Stimulated activated effector memory CD8-positive, alpha-beta T cell treated with anti-CD3 and anti-CD28 coated beads, Interleukin-12 subunit alpha, Interleukin-12 subunit beta, amount 100 ng/mL, for 72 hours (primary cell): ENCODE measurements at regions not wholly inside any gene's neighbourhood (a gene's known extent, or its start where the extent isn't known, plus 50 kb on each side); places are given as distances from the start of the nearest gene placed in this dataset.

ENCODE experiments used
- ATAC-seq: fragments of 150-1000 bp; cut with Tn5 transposase; 2 replicates; pipeline ENCODE4 v1.10.0; 2021
- DNase-seq, 2 donors: peaks; one replicate each; pipeline ENCODE4 v3.0.0; 2021 to 2022; ENCODE audit warnings: low spot score in 2 of 2
- H3K27ac Mint-ChIP-seq: one replicate; pipeline ENCODE4 v1.8.0; 2022; ENCODE audit warnings: mild to moderate bottlenecking, mixed read lengths
- H3K36me3 Mint-ChIP-seq: one replicate; pipeline ENCODE4 v1.8.0; 2022; ENCODE audit warnings: mild to moderate bottlenecking, mixed read lengths
- H3K4me1 Mint-ChIP-seq: one replicate; pipeline ENCODE4 v1.8.0; 2022; ENCODE audit warnings: mixed read lengths
- H3K4me3 Mint-ChIP-seq: one replicate; pipeline ENCODE4 v1.8.0; 2022; ENCODE audit warnings: mild to moderate bottlenecking, mixed read lengths
- H3K9me3 Mint-ChIP-seq: one replicate; pipeline ENCODE4 v1.8.0; 2022; ENCODE audit warnings: mixed read lengths

DNA sequence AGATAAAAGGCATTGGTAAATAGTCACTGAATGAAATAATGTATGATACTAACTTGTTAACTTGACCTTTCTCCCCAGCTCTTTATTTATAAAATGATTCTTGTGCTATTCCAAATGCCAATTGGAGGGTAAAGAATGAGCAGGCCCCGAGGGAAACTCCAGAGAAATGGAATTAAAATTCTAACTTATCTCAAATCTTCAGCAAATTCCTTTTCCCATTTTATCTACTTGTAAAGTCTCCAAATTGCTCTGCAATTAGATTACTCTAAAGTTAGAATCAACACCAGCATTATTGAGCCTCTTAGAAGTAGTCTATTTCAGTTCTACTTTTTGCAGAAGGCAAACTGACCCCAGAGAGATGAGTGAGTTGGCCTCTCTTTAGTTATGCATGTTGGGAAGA, 165.9 kb upstream of the PREP start:
- ATAC-seq (no peak), DNase-seq (no peak)
- no peaks in the 10 kb centered on the region for H3K36me3 Mint-ChIP-seq
- H3K9me3 Mint-ChIP-seq = no peaks in the 10 kb centered on the region
- no peak overlapping the region for H3K27ac Mint-ChIP-seq
- peaks cover 23% of the 10 kb centered on the region for H3K4me1 Mint-ChIP-seq
- H3K4me3 Mint-ChIP-seq = no peak overlapping the region

DNA sequence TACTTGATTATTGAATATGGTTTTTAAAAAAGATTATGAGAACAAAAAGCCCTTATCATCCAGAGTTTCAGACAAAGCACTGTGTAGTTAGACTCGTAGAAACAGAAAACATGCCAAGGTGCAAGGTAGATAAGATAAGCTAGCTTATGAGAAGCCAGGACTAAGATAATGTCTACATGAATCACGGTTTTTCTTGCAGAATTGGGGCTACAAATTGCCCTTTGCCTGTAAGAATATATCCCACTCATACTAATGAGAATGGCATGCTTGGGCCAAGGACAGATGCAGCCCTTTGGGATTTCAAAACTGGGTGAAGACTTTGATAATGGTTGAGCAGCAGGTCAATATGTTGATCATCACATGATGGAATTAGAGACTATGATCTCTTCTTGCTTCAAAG, 165.3 kb upstream of the PREP start:
- Mint-ChIP-seq H3K36me3 (no peaks in the 10 kb centered on the region), H3K4me3 (no peak overlapping the region), H3K27ac (no peak overlapping the region), H3K9me3 (no peaks in the 10 kb centered on the region), H3K4me1 (peaks cover 23% of the 10 kb centered on the region)
- no peak for DNase-seq
- no peak for ATAC-seq

DNA sequence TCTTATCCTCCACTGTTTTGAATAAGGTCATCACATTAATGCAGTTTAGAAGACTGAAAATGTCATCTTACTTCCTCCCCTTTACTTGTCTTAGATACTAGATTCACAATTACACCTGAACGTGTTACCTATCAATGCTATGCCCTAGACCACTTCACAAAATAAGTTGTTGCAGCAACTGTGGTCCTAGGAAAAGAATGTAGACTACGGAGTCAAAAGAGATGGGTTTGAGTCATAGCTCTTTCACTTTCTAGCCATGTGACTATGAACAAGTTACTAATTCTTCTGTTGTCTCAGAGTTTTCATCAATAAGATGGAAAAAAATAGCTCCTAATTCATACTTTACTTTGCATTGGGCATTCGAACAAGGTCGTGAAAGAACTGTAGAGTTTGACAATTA, 164.3 kb upstream of the PREP start:
- H3K9me3 Mint-ChIP-seq = peaks cover 3% of the 10 kb centered on the region
- H3K4me1 Mint-ChIP-seq = peaks cover 23% of the 10 kb centered on the region
- no peaks in the 10 kb centered on the region for H3K36me3 Mint-ChIP-seq
- peak; percentile 47 for ATAC-seq
- H3K4me3 Mint-ChIP-seq = no peak overlapping the region
- DNase-seq = no peak
- H3K27ac Mint-ChIP-seq = no peak overlapping the region

- H3K4me1 Mint-ChIP-seq = peaks cover 28% of the 10 kb centered on the region
- DNase-seq (no peak), ATAC-seq (no peak)
- H3K9me3 Mint-ChIP-seq = peaks cover 6% of the 10 kb centered on the region
- no peak overlapping the region for H3K27ac Mint-ChIP-seq
- no peaks in the 10 kb centered on the region for H3K36me3 Mint-ChIP-seq
- H3K4me3 Mint-ChIP-seq = no peak overlapping the region
Measured at GRCh38 chr6:105566503-105566902, 163.6 kb upstream of the PREP start.

- ATAC-seq (no peak), DNase-seq (no peak)
- H3K4me3 Mint-ChIP-seq = no peak overlapping the region
- H3K27ac Mint-ChIP-seq = no peak overlapping the region
- H3K9me3 Mint-ChIP-seq = peaks cover 7% of the 10 kb centered on the region
- no peaks in the 10 kb centered on the region for H3K36me3 Mint-ChIP-seq
- H3K4me1 Mint-ChIP-seq = peaks cover 28% of the 10 kb centered on the region
Measured at GRCh38 chr6:105564121-105564902, 161.4 kb upstream of the PREP start.

DNA sequence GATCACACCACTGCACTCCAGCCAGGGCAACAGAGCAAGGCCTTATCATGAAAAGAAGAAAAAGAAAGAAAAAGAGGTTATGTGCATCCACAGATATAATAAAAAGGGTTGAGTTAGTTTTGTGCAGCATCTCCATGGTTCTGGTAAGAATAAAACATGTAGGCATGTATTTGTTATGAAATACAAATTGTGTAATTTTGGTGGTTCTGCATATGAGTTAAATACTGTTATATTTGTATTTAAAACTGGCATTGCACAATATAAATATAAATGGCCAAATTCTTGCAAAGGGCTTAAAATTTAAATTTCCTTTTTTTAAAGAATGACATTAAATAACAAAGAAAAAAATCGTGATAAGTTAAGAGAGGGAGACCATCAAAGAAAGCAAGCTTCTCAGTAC, 159.1 kb upstream of the PREP start:
- Mint-ChIP-seq H3K9me3 (peaks cover 7% of the 10 kb centered on the region), H3K36me3 (no peaks in the 10 kb centered on the region), H3K27ac (peak overlapping the region; percentile 60), H3K4me1 (peaks cover 28% of the 10 kb centered on the region), H3K4me3 (no peak overlapping the region)
- ATAC-seq = no peak
- no peak for DNase-seq

DNA sequence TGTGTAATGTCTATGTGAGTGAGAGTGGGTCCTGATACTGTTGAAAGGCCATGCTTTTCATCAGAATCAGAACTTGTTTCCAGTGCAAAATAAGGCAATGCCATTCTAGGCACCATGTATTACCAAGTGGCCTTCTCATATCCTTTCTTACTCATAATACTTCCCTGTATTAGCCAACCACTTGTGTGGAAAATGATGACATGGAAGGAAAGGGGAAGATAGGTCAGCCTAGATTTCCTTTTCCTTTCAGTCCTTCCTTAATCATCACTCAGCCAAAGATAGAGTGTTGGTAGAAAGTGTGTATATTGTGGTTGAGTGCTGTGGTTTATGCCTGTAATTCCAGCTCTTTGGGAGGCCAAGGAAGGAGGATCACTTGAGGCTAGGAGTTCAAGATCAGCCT, 158.6 kb upstream of the PREP start:
- Mint-ChIP-seq H3K4me1 (peaks cover 22% of the 10 kb centered on the region), H3K9me3 (peaks cover 9% of the 10 kb centered on the region), H3K27ac (peak overlapping the region; percentile 60), H3K4me3 (peak overlapping the region; percentile 10), H3K36me3 (no peaks in the 10 kb centered on the region)
- ATAC-seq (no peak), DNase-seq (no peak)

- ATAC-seq = peak; percentile 98
- peak in 1 of 2 donors; percentile 9 for DNase-seq
- Mint-ChIP-seq H3K27ac (peak overlapping the region; percentile 60), H3K9me3 (peaks cover 15% of the 10 kb centered on the region), H3K4me3 (peak overlapping the region; percentile 10), H3K36me3 (no peaks in the 10 kb centered on the region), H3K4me1 (peaks cover 28% of the 10 kb centered on the region)
Measured at GRCh38 chr6:105560611-105561066, 157.8 kb upstream of the PREP start.

DNA sequence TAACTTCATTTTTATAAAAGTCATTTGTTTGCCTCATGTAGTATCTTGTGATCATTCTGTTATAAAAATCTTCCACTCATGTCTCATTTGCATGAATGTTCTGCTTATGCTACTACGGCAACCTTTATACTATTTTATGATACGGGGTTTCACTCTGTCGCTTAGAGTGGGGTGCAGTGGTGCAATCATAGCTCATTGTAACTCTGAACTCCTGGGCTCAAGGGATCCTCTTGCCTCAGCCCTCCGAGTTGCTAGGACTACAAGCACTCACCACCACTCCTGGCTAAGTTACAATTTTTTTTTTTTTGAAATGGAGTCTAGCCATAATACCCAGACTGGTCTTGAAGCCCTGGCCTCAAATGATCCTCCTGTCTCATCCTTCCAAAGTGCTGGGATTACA, 154.4 kb upstream of the PREP start:
- DNase-seq (no peak), ATAC-seq (no peak)
- no peaks in the 10 kb centered on the region for H3K36me3 Mint-ChIP-seq
- no peak overlapping the region for H3K4me3 Mint-ChIP-seq
- peaks cover 28% of the 10 kb centered on the region for H3K4me1 Mint-ChIP-seq
- H3K9me3 Mint-ChIP-seq = peaks cover 13% of the 10 kb centered on the region
- no peak overlapping the region for H3K27ac Mint-ChIP-seq

- no peak overlapping the region for H3K27ac Mint-ChIP-seq
- H3K36me3 Mint-ChIP-seq = no peaks in the 10 kb centered on the region
- DNase-seq = no peak
- H3K9me3 Mint-ChIP-seq = peaks cover 8% of the 10 kb centered on the region
- H3K4me3 Mint-ChIP-seq = no peak overlapping the region
- ATAC-seq = no peak
- H3K4me1 Mint-ChIP-seq = peaks cover 7% of the 10 kb centered on the region
Measured at GRCh38 chr6:105553171-105553570, 150.3 kb upstream of the PREP start.

DNA sequence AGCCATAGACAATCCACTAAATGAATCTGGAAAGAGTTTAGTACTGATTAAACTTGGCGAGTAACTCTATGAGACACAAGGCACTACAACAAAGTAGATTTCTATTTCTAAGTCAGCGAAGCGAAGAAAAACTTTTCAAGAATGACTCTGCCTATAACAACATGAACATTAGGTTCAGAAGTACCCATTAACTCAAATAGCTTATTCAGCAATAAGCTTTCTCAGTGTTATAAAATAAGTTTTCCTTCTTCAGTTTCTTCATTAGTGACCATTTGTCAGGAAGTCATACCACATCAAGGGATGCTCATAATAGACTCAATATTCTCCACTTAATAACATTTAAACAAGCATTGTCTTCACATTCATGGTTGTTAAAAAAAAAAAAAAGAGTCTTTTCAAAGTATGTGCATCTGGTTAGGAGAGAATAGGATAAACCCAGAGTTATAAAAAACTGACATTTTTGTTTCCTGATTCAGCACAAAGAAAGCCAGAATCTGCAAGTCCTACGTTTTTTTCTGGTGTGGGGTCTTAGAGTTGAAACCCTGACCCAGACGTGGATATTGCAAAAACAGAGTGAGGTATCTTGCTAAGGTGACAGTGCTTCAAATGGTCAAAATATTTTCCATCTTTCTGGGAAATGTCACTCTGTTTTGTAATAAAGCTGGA, 148.2 kb upstream of the PREP start:
- Mint-ChIP-seq H3K4me1 (peaks cover 10% of the 10 kb centered on the region), H3K36me3 (no peaks in the 10 kb centered on the region), H3K4me3 (no peak overlapping the region), H3K27ac (no peak overlapping the region), H3K9me3 (peaks cover 3% of the 10 kb centered on the region)
- DNase-seq = no peak
- no peak for ATAC-seq

- H3K36me3 Mint-ChIP-seq = no peaks in the 10 kb centered on the region
- H3K9me3 Mint-ChIP-seq = no peaks in the 10 kb centered on the region
- H3K27ac Mint-ChIP-seq = peak overlapping the region; percentile 10
- DNase-seq (no peak), ATAC-seq (no peak)
- H3K4me1 Mint-ChIP-seq = peaks cover 7% of the 10 kb centered on the region
- no peak overlapping the region for H3K4me3 Mint-ChIP-seq
Measured at GRCh38 chr6:105546754-105547153, 143.9 kb upstream of the PREP start.

DNA sequence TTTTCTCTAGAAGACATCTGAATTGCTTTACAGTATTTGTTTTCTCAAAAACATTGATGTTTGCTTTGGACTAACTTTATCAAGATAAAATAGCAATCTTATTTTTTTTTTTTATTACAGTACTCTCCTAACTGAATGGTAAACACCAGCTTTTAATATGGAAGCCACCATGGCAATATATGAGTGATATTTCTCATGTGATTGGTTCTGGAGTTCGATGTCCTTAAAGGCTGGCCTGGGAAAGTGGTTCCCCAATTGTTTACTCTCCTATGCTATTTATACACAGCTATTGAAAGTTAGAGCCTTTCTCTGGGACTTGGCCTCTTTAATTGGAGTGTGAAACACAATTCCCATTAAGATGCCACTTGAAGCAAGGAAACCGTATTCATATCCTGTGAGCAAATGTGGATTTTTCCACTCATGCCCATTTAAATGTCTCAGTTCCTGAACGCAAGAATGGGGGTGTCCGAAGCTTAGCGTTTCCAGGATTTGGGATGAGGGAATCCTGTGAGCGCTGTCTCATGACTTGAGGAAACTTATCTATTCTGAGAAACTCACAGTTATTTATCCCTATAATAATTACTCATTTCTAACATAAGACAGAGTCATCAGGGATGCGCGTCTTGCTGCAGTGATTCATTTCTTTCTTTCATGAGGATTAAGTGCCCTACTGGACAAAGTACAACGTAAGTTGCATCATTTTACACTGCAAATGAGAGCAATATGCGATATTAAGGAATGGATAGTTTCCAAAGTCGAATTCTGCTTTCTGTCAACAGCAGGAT, 143.3 kb upstream of the PREP start:
- Mint-ChIP-seq H3K9me3 (no peaks in the 10 kb centered on the region), H3K27ac (no peak overlapping the region), H3K4me1 (peaks cover 7% of the 10 kb centered on the region), H3K4me3 (no peak overlapping the region), H3K36me3 (no peaks in the 10 kb centered on the region)
- ATAC-seq = peak; percentile 90
- DNase-seq = no peak

GRCh38 chr6:105545228-105545920, 142.5 kb upstream of the PREP start:
- H3K4me3 Mint-ChIP-seq = no peak overlapping the region
- ATAC-seq = no peak
- H3K4me1 Mint-ChIP-seq = peaks cover 7% of the 10 kb centered on the region
- no peak overlapping the region for H3K27ac Mint-ChIP-seq
- no peaks in the 10 kb centered on the region for H3K9me3 Mint-ChIP-seq
- no peaks in the 10 kb centered on the region for H3K36me3 Mint-ChIP-seq
- no peak for DNase-seq

GRCh38 chr6:105539911-105540310, 137.0 kb upstream of the PREP start:
- DNase-seq = no peak
- Mint-ChIP-seq H3K36me3 (no peaks in the 10 kb centered on the region), H3K9me3 (no peaks in the 10 kb centered on the region), H3K27ac (no peak overlapping the region), H3K4me3 (no peak overlapping the region), H3K4me1 (no peaks in the 10 kb centered on the region)
- no peak for ATAC-seq
